NCI-H1694 (cell line): ENCODE measurements at regions not wholly inside any gene's neighbourhood (a gene's known extent, or its start where the extent isn't known, plus 50 kb on each side); places are given as distances from the start of the nearest gene placed in this dataset.

ENCODE experiments used
- DNase-seq: peaks from one replicate; lab custom pipeline; 2025; lab: John Stamatoyannopoulos, UW

GRCh38 chr2:21393173-21393572 lies 269.4 kb downstream of the TDRD15 start:
- no peak for DNase-seq

GRCh38 chr2:21395366-21395765 lies 271.6 kb downstream of the TDRD15 start:
- no peak for DNase-seq

- no peak for DNase-seq
Measured at GRCh38 chr2:21396252-21396651, 272.5 kb downstream of the TDRD15 start.

GRCh38 chr2:21401022-21401698 lies 277.4 kb downstream of the TDRD15 start:
- DNase-seq: no peak

DNA sequence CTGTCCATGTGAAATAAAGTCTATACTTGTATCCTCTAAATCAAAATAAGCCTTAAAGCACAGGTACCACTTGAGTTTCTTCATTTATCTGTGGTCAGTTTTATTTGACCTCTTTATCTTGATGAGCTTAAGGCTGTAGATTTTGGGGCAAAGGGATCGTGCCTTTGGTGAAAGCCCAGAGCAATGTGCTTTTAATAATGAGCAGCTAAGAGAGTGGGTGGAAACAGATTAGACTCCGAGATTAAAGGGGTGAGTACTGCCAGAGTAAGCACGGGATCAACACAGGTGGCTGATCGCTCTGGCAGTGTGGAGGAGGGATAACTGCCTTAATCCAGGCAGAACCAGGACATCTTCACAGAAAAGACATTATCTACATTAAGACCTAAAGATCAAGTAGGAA lies 280.4 kb downstream of the TDRD15 start:
- no peak for DNase-seq

- no peak for DNase-seq
Measured at GRCh38 chr2:21404827-21405625, 281.3 kb downstream of the TDRD15 start.

DNA sequence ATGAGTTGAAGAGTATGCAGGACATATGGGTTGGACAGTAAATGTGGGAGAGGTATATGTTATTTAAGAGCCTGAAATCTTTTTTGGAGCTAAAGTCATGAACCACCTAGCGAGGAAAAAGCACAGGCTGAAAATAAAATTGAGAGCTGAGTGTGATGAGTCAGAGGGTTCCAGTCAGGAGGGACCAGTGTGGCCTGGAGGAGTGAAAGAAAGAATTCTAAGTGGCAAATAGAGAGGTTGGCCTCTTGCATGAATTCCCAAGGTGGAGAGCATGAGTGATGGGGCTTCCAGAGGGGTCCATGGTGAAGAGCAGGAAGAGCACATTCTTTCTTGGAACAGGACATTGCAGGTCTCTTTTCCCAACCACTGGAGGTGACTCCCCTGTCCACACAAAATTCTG lies 282.6 kb downstream of the TDRD15 start:
- DNase-seq: no peak

GRCh38 chr2:21406911-21407310 lies 283.1 kb downstream of the TDRD15 start:
- DNase-seq: no peak

DNA sequence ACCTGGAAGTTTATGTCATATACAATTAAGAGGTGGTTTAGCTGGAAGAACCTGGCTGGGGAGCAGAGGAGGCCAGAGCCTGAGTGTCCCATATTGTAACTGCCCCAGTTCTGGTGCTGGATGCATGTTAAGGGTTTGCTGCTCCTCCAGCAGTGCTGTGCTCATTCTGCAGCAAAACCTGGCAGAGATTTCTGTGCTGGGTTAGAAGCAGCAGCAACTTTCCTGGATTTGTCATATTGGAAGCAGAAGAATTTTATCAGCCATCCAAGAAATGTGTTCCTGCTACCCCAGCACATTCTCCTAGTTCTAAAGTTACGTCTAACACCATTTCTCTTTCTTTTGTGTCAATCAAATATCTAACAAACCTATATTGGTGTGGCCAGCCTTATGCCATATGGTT lies 284.1 kb downstream of the TDRD15 start:
- no peak for DNase-seq

DNA sequence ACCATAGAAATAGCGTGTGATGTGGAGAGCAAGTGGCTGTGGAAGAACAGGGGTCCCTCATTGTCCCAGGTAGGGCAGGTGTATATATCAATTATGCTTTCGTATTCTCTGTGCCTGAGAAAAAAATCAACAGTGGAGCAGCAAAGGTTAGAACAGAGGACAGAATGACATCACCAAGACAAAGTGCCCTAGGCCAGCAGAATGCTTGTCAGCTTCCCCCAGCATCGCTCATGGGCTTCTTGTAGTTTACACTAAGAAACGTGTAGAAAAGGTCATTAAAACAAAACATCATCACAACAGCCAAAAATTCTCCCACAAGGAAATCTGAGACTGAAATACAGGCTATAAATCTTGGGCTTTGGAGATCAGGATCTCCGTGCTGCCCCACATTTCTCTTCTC lies 288.0 kb downstream of the TDRD15 start:
- no peak for DNase-seq

- DNase-seq: no peak
Measured at GRCh38 chr2:21412944-21413443, 289.2 kb downstream of the TDRD15 start.

DNA sequence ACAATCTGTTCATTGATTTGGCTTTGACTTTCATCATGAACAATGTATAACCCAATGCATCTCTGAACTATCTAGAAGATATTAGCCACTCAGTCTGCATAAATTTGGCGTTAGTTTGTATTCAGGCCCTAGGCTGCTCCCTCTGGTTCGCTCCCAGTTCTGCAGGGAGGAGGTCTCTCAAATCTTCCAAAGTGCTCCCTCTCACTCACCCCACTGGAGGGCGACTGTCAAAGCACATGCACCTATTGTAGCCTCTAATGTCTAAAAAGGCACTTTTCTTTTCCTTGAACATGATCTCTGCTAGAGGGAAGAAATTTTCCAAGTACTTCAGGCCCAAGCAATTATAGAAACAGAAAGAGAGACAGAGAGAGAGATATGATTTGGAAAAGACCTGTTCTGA lies 291.5 kb downstream of the TDRD15 start:
- peak; percentile 2 for DNase-seq

DNA sequence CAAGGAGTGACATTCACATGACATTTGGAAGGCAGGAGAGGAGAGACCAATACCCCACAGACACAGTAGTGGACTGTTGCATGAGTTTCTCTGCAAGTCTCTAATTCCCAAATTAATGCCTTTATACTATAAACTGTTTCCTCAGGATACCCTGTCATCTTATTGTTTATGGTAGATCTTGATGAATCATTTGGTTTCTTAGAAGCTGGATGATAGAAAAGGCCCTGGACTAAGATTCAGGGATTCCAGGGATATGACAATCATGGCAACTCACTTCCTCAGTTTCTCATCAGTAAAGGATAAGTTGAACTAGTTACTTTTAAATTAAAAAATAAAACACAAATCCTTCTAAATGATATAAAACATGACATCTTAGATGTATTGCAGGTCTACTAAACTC lies 292.5 kb downstream of the TDRD15 start:
- no peak for DNase-seq

GRCh38 chr2:21418456-21418855 lies 294.7 kb downstream of the TDRD15 start:
- no peak for DNase-seq

DNA sequence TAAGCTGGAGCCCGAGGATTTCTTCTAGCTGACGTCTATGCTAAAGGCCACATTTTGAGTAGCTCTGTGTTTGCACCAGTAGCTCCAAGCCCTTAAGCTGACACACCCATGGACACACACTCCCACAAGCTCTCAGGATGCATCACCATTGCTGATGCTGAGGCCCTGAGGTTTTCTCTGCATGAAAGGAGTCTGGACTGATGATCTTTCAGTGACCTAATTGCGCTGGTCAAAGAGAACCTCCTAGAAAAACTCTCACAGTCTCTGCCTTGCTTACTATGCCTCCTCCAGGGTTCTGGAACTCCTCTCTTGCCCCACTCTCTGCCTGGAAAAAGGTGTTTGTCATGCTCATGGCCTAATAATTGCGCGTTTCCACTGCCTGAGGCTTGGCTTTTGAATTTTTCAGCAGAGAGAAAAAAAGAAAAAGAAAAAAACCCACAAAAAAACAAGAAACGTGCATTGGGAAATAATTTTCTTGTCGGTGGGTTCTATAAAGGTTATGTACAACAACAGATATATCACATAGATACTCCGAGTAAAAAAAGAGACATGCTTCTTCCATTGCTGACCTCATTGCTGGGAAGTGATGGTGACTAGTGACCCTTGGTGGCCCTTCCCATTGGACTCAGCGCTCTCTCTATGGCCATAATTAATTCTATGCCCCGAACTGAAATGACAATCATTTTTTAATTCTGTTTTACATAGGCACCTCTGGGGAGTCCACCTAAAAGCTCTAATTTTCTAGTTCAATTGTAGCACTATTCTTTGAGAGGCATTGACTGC lies 297.0 kb downstream of the TDRD15 start:
- DNase-seq: no peak

DNA sequence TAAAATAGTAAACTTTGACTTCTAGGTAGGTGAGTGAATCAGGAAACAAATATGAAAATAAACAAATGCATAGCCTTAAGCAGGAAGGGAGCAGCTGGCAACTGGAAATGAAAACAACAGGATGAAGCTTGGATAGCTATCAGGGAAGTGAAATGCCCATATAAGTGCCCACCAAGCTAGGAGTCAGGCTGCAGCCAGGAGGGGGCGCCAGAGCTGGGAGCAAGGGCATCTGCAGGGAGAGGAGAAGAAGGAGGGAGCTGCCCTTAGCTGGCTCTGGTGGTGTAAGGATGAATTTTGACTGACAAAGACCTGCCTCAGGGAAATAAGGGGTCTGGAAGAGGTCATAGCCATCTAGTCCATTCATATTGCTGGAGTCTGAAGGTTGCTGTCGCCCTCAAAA lies 298.3 kb downstream of the TDRD15 start:
- DNase-seq: peak; percentile 60

GRCh38 chr2:21422724-21423522 lies 299.2 kb downstream of the TDRD15 start:
- DNase-seq: no peak

- DNase-seq: no peak
Measured at GRCh38 chr2:21423854-21424253, 300.1 kb downstream of the TDRD15 start.

- DNase-seq: no peak
Measured at GRCh38 chr2:21424375-21424774, 300.6 kb downstream of the TDRD15 start.

GRCh38 chr2:21427606-21428005 lies 303.8 kb downstream of the TDRD15 start:
- no peak for DNase-seq

GRCh38 chr2:21428754-21429153 lies 305.0 kb downstream of the TDRD15 start:
- no peak for DNase-seq

GRCh38 chr2:21429747-21430146 lies 306.0 kb downstream of the TDRD15 start:
- DNase-seq: no peak
